GM21825 (cell line): ENCODE measurements at regions not wholly inside any gene's neighbourhood (a gene's known extent, or its start where the extent isn't known, plus 50 kb on each side); places are given as distances from the start of the nearest gene placed in this dataset.

Experiments used
- ATAC-seq: cut with Tn5 transposase; IDR thresholded peaks from one replicate; pipeline ENCODE4 v1.9.1; 2021; ENCODE audit warnings: mild to moderate bottlenecking, moderate library complexity; ENCODE audit not compliant: unreplicated experiment

DNA sequence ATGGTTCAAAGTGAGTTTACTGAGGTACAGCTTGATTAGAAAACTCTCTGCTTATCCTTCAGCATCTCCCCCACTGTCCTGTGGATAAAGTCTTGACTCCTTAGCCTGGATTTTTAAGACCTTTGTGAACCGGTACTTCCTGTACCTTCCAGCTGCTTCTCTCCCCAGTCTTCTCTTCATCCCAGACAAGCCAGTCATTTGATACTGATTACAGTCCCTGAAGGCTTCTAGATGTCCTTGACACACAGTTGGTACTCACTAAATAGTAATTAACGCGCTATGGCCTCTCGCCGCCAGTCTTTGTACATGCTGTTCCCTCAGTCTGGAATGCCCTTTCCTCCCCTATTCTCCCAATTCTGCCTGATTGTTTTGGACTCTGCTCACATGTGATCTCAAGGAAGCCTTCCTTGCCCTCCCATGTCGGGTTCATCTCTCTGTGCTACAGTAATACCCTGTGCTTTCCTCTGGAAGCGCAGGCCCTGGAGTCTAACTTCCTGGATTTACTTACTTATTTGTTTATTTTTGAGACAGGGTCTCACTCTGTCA lies 50.6 kb upstream of the PTGR2 start:
- ATAC-seq, result no peak

DNA sequence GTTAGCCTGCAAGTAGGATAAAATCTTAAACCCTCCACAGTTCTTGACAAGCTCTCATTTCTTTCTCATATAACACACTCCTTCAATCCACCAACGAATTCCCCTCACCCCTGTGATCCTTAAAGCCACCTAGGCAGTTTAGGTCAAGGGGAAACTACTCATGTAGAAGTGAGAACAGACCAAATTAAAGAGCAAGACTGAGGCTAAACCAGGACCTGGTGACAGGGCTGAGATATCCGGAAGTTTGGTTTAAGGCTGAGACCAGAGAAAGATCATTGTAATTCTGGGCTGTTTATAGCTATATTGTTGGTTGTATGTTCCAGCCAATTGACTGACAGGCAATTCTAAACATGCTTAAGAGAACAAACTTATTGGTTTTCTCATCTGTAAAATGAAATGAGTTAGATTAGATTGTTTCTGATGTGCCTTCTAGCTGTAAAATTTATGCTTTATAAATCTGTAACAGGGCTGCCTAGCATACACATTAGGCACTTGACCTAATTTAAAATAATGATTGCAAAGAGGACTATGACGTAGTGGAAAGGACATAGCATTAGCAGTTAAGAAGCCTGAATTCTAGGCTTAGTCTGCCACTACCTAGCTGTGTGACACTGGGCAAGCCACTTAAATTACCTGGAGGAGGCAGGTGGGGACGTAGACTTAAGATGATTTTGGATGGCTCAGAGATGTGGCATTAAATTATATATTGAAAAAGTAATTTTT lies 53.9 kb upstream of the PTGR2 start:
- no peak for ATAC-seq

DNA sequence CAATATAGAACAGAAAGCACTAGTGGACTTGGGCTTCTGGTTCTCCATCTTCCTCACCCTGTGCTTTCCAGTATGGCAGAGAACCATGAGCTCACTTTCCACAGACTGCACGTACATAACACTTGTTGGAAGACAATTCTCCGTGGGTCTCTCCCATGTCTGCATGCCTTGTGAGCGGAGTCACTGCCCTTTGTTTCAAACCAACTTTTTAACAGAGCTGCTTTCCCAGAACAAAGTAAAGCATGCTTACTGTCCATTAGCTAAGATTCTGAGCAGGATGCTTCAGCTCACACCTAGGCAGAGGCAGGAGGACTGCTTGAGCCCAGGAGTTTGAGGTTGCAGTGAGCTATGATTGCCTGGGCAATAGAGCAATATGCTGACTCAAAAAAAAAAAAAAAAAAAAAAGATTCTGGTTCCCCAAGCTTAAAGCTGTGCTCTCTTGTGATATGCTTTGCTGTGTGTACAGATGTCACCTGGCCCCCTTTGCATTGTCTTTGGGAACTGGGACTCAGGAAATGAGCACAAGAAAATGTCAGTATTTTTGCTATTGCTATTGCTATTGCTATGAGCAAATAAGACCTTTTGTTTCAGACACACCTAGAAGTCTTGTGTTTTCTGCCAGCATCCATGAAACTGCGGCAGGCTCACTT lies 54.6 kb upstream of the PTGR2 start:
- ATAC-seq, result no peak

DNA sequence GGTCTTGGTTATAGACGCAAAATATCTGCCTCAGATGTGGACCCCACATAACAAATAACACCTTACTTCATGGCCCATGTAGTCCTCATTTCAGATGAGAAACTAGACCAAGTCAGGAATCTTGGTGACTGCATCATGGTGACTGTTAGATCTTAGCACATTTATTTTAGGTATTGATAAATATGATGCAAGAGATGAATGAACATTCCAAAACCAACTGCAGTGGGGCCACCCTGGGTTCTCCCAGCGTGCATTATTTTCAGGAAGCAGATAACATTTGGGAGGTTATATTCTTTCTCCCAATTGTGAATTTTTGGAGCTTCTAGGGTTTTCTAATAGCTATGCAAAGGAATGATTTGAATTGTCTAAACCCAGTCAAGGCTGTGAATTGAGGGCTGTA lies 55.2 kb upstream of the PTGR2 start:
- ATAC-seq, result no peak

DNA sequence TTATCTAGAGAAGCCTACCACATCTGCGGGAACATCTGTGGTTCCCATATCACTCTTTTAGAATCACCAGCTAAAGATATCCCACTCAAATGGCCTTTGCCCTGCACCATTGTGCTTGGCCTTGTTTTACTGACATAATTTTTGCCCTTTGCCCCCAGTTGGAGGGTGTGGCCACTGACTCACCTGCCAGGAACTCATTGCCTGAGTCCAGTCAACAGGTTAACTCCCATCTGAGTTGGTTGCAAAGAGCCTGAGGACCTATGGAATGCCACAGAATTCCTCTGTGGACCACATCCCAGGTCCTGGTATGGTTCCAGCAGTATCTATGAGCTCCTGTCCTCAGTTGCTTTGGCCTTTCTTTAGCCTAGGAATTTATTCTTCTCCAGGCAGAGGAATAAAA lies 55.7 kb upstream of the PTGR2 start:
- ATAC-seq, result no peak

DNA sequence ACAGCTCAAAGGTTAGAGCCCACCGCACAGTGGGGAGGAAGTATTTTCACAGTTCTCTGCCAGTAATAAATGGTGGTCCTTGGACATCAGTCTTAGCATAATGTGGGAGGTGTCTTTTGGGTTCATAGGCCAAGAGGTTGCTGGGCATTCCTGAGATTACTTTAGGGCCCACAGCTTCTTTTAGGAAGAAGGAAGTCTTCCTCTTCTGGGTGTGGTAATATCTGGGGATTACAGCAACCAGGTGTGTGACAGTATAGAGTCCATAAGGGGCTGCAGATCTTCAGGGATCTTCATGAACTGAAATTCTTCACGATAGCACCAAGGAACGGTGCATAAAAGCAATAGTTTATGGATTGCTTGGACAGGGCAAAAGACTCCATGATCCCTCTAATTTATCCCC lies 56.2 kb upstream of the PTGR2 start:
- ATAC-seq, result no peak

DNA sequence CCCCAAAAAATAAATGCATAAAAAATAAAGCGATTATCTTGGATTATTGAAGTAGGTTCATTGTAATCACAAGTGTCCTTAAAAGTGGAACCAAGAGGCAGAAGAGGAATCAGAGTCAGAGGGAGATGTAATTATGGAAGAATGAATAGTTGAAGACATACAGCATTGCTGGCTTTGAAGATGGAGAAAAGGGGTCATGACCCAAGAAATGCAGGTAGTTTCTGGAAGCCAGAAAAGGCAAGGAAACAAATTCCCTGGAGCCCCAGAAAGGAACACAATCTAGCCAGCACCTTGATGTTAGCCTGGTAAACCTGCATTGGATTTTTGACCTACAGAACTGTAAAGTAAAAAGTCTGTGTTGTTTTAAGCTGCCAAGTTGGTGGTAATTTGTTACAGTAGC lies 57.5 kb upstream of the PTGR2 start:
- no peak for ATAC-seq

DNA sequence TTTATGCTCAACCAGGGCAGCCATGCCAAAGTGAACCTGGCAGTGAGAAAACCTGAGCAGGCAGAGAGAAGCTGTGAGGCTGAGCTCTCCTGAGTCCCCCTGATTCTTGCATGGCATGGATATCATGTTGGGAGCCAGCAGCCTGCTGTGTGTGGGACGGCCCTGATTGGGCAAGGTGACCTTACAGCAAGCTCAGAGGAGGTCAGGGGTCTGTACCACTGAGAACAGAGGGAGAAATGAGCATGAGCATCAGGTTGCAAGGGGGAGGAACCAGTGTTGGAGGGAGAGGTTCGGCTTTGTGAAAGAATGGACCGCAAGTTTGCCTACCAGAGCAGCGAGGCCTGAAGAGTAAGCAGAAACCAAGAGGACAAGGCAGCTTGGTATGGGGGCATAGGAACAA lies 59.1 kb upstream of the PTGR2 start:
- no peak for ATAC-seq

DNA sequence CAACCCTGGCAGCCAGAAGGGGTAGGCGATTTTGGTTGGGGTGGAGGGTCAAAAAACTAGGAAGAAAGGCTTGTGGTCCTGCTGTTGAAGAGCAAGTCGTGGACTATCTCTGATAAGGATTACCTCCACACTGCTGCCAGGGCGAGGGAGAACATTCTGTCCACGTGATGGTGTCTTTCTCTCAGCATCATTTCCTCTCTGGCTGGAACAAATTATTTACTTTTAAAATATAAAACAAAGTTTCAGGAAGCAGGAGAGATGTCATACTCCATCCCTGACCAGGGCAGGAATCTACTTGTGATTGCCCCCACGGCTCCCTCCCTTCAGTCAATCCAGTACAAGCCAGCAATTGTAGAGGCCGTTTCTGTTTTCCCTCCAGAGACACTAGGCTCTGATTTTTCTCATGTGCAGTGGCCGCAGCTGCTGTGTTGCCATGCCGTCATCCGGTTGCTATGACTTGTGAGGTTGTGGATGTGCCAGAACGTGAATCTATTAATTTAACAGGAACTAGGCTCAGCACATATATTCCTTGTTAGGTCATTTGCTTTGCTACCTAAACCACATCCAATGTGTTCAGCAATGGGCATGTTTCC lies 61.5 kb upstream of the PTGR2 start:
- ATAC-seq, result no peak

DNA sequence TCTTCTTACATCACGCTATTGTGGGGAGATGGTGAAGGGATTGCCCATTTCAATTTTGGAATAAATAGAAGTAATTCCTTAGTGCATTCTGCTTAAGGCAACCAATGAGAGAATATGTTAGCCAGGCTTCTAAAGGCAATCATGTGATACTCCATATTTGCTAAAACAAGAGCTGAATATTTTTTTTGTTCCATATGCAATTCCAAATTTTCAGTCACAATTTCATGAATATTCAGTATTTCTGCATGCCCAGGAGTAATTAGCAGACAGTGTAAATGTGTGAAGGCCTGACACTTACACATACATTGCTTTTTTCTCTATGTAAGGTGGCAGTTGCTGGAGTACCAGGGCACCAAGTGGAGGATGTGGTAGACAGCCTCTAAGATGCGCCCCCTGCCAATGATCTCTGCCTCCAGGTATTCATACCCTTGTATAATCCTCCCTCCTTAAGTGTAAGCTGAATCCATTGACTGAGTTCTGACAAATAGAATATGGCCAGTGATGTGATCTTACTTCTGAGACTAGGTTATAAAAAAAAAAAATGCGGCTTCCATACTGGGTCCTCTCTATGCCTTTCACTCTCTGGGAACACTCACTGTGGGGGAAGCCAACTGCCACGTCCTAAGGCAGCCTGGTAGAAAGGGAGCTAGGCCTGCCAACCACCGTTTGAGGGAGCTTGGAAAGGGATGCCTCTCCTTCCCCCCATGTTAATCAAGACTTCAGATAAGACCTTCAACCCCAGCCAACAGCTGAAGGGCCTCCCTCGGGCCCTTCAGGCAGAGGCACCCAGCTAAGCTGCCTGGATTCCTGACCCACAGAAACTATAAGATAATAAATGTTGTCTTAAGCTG lies 62.7 kb upstream of the PTGR2 start:
- no peak for ATAC-seq

DNA sequence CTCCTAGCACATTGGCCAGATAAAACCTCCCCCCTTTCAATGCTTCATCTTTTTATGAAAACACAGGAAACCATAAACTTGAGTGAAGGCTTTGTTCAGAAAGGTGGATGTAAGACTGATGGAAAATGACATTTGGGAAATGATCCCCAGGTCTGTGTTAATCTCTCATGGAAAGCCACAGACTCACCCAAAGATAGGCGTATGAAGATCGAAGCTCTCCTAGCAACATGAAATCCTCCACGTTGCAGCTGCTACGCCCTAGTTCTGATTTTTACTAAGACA lies 63.4 kb upstream of the PTGR2 start:
- ATAC-seq, result no peak

DNA sequence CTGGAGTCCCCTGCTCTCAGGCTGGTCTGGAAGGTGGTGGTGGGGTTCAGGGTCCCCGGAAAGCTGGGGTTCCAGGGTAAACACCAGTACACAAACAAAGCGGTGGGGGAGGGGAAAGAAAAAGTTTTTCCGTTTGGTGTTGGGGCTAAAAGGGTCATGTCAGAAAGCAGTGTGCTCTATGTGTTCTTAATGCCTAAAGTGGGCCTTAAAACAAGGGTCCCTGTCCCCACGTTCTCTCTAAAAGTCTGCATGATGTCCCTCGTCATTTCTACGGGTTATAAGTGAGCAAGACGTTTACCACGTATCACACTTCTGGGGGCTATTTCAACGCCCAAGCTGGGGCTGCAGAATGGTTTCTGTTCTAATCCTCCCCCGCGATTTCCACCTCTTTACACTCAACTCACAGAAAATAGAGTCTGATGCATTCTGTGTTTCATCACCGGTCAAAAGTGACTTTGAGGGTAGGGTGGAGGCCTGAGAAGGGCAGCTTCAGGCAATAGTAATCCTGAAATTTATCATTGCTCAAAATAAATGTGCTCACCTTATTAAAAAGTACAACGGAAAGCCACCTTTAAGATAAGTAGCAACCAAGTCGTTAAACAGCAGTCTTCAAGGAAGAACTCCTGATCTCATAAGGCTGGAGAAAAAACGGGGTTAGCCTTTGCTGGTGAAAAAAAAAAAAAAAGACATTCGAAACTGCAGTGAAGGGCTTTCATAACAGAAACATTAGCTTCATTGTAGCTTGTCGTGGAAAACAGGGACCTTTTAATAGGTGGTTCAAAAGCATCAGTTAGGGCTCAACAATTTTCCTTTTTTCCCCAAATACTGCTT lies 63.9 kb upstream of the PTGR2 start:
- no peak for ATAC-seq

DNA sequence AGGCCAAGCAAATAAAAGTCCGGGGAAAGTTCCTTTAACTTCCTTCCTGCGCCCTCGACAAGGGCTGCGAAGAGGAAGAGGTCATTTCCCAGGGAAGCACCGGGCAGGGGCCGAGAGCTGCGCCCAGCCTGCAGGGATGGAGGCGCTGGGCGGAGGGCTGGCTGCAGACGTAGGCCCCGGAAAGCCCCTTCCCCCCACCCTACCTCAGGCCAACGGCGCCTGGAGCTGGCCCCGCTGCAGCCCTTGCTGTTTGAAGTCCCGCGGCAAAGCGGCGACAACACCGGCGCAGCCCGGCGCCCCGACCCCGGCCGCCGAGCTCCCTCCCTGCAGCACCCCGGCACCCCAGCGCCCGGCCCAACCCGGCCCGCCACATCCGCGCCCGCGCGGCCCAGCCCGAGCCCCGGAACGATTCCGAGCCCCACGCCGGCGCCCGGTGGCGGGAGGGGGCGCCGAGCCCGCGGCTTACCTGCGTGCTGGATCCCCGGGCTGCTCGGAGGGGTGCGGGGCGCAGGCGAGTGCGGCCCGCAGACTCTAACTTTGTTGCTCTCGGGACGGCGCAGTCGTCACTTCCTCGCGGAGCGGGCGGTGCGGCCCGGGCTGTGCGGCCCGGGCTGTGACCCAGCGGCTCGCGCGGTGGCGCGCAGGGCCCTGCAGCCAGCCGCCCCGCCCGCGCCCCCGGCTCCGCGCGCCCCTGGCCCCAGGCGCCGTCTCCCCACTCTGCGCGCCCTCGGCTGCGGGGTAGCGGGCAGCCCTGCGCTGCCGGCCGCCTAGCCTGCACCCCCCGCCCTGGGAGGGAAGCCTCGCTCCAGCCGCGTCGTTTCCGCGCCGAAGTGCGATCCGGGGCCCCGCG lies 64.8 kb upstream of the PTGR2 start:
- peak; percentile 46 for ATAC-seq

DNA sequence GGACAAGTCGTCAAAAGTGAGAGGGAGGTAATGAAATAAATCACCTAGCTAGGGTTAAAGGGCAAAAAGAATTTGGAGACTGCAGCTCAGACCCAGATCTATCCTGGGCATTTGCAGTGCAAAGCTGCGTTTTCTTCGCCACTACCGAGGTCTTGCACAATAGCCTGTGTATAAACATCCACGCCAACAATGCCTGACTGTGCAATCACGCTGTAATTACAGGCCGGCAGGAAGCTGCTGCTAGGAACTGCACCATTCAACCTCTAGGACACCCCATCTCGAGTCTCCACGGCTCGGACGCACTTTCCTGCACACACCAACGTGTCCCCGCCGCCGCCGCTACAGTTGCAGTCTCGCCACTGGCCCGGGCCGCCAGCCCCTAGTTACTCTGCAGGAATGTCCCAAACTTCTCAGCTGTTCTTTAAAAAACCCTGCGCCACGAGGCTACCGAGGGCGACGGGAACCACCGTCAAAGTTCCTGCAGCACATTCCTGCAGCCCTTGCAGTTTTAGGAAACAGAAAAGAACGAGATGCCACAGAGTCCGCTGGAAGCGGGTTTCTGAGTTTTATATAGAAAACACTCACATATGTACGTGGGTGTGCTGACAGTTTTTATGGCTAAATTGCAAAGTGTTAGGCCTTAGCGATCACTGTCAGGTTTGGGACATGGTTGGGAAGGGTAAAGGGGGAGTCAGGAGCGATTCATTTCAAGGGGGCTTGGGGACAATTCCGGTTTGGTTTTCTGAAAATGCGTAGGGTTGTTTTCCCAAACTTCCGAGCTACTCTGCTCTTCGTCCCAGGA lies 65.6 kb upstream of the PTGR2 start:
- ATAC-seq, result peak; percentile 30

DNA sequence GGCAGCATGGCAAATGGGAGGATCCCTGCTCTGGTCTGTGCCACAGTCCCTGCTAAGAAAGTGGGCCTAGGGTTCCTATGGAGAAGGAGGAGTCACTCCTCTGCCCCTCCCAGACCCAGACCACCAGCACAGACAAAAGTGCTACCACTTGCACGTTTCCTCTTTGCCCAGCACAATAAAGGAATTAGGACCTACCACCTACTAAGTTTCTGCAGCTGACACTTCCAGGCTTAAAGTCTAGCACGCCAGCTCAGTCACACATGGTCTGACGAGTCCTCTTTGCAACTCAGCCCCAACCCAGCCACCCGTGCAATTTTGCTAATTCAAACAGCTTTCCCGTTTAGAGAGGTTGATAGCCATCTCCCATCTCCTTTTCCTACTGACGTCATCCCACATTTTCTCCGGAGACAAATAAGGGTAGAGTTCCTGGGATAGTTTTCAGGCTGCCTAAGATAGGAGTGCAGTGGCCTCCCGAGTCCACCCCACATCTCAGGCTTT lies 66.2 kb upstream of the PTGR2 start:
- ATAC-seq, result peak; percentile 33

DNA sequence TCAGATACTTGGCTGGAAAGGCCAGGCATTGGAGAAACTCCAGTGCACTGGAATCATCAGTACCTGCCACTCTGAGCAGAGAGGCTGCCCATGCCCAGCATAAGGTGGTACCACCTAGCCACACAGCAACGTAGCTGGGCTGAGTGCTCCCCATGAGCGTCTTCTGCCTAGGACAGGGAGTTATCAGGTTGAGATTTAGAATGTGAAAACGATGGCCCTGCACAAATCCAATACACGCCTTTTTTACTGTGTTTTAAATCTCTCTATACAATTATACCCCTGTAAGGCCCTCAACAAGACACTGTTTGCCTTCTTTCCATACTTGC lies 66.7 kb upstream of the PTGR2 start:
- ATAC-seq, result no peak

DNA sequence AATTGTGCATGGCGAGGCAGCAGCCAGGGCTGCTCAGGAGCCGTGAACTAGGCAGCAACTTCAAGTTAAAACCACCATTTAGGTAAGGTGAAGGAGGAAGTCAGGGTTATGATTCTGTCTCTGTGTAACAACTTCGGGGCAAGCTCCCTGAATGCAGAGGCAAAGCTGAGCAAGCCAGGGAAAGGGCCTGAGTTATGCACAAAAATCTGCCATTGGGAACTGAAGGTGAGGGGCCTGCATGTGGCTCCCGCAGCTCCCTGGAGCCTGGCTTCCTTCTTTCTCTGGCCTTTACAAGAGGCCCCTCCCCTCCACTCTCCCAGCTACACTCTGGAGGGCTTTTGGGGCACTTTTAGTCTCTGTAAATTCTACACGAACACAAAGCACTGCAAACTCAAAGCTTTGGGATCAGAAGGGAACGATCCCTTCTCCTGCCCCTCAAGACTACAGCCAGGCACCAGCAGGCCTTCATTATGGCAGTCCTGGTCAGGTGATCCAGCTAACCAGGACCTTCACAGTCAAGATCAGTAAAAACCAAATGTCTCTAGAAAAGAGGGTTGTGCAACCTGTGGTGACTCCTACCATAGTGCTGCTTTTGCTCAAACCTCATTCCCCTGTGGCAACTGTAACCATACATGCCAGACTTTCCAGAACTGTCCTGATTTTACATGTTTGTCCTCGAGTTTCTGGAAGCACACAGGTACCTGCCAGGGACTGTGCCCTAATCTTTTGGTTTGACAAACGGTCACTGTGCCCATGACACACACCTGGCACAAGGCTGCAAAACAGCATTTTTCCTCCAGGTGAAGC lies 67.2 kb upstream of the PTGR2 start:
- no peak for ATAC-seq

DNA sequence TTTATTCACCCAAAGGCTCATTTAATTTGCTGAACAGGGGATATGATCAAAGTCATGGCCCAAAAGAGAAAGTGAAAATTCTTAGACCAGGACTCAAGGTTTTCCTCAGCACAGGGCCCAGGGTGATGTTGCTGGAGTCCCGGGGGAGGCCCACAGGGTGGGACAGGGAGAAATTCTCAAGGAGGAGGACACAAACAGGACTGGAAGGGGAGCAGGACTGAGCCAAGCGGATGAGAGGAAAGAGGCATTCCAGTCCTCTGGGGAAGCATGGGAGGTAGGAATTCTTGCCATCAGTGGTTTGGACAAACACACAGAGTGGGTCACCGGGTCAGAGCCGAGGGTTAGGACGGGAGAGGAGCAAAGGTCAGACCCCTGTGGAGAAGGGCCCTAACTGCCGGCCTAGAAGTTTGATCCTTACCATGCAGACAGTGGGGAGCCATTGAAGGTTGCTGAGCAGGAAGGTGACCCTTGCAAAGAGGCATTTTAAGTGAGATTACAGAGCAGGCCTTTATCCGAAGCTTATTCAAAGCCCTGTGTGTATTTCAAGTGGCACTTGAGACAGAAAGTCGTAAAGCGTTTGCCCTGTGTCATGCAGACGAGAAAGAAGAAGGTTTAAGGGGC lies 68.4 kb upstream of the PTGR2 start:
- no peak for ATAC-seq
